PC-3 (cell line): ENCODE measurements at regions not wholly inside any gene's neighbourhood (a gene's known extent, or its start where the extent isn't known, plus 50 kb on each side); places are given as distances from the start of the nearest gene placed in this dataset.

ENCODE experiments used
- CTCF ChIP-seq: fragments of 300-600 bp; sonication (generic); conservative IDR thresholded peaks from 2 replicates; pipeline ENCODE4 v1.5.1; 2017; ENCODE audit warnings: antibody characterized with exemption, low read depth, mild to moderate bottlenecking, low read length
- EZH2 ChIP-seq: fragments of 300-600 bp; sonication (generic); IDR thresholded peaks from one replicate; pipeline ENCODE4 v1.6.1; 2017; ENCODE audit warnings: antibody characterized with exemption, mild to moderate bottlenecking, low read length; ENCODE audit not compliant: unreplicated experiment
- EZH2phosphoT487 ChIP-seq: fragments of 300-600 bp; sonication (generic); IDR thresholded peaks from 2 replicates; pipeline ENCODE4 v1.6.1; 2018; ENCODE audit warnings: mild to moderate bottlenecking, antibody characterized with exemption, low read length, borderline replicate concordance

DNA sequence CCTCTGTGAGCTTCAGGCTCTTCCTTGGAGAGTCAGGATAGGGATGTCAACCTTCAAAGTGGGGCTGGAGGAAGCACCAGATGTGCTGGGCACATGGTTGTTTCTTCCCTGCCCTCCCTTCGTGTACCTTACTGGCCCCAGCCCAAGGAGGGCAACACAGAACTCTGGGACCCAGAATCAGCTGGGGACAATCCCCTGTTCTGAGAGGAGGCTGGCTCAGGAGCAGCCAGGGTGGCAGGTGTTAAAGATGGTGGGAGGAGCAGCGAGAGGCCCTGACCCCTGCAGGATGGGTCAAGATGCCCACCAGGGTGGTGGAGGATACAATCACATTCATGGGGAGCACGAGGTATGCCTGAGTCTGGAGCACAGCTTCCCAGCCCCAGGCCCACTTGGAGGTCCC, 300.4 kb downstream of the ABCC12 start:
- TF ChIP-seq CTCF (no peak), EZH2 (no peak), EZH2phosphoT487 (no peak)
